IPS DF 4.7 (cell line): ENCODE measurements at regions not wholly inside any gene's neighbourhood (a gene's known extent, or its start where the extent isn't known, plus 50 kb on each side); places are given as distances from the start of the nearest gene placed in this dataset.
A peak's percentile ranks its signal among the peaks of the same experiment; 100 is the strongest.

Source experiments
- DNase-seq: peaks from one replicate; pipeline ENCODE4 v3.0.0-alpha.2; 2013; ENCODE audit warnings: low spot score; ENCODE audit errors: extremely low read depth

DNA sequence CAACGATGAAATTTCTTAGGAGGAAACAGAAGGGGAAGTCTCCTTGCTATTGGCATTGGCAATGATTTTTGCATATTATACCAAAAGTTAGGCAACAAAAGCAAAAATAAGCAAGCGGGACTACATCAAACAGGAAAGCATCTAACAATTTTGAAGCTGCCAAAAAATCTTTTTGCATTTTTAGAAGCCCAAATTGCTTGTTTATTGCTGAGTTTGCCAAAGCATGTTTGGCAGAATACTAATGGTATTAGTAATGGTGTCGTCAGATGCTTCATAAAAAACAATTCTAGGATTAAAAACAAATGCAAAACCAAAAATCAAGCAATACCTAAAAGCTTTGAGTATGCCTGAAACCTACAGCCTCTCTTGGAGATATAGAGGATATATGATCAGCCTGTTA lies 80.0 kb downstream of the GALR1 start:
- DNase-seq, result no peak

- no peak for DNase-seq
These were observed 85.2 kb downstream of the GALR1 start for GRCh38 chr18:77334876-77335275.

GRCh38 chr18:77337604-77338003 lies 88.0 kb downstream of the GALR1 start:
- DNase-seq, result no peak

GRCh38 chr18:77339093-77339492 lies 89.4 kb downstream of the GALR1 start:
- no peak for DNase-seq

DNA sequence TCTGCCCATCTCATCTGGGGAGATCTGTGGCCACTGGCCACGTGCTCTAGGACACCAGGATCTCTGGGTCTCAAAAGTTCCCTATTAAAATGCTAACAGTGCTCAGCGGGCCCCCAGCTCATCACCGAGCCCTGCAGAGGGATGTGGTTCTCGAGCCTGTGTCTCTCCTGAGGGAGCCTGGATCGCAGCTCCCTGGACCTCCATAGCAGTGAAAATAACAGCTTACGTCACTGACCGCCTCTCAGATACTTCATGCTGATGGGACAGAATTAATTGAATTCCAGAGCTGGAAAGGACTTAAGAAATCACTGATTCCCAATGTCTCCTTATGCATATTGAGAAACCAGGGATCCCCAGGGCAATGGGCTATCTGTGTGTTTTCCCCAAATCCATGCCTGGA lies 90.0 kb downstream of the GALR1 start:
- no peak for DNase-seq

DNA sequence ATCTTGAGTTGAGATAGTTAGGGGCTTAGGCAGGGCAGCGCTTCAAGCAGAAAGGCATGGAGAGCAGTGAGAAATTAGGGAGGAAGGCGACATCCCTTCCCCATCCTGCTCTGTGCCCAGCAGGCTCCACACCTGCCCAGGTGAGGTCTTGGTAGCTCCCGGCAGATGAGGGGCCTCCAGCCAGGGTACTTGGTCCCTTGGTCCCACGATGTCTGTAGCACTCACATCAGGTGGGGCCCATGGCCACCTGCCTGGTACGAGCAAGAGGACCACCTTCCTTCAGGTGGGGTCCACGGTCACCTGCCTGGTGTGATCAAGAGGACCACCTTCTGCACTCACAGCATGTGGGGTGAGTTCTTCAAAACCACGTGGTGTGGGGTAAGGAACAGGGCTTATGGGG lies 91.2 kb downstream of the GALR1 start:
- DNase-seq, result no peak

- DNase-seq, result no peak
These were observed 92.1 kb downstream of the GALR1 start for GRCh38 chr18:77341527-77342325.

DNA sequence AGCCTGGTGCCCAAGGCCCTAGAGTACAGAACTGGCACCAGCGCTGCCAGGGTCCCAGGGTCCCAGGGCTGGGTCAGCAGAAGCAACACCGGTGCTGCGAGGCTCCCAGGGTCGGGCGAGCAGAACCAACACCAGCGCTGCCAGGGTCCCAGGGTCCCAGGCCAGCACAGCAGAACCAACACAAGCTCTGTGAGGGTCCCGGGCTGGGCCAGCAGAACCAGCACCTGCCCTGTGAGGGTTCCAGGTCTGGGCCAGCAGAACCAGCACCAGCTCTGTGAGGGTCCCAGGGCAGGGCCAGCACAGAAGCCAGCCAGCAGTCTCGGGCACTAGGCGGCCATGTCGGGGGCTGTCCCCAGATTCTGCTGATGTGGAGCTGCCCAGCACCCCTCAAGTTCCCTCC lies 93.1 kb downstream of the GALR1 start:
- no peak for DNase-seq

GRCh38 chr18:77343846-77344510 lies 94.3 kb downstream of the GALR1 start:
- DNase-seq, result no peak

DNA sequence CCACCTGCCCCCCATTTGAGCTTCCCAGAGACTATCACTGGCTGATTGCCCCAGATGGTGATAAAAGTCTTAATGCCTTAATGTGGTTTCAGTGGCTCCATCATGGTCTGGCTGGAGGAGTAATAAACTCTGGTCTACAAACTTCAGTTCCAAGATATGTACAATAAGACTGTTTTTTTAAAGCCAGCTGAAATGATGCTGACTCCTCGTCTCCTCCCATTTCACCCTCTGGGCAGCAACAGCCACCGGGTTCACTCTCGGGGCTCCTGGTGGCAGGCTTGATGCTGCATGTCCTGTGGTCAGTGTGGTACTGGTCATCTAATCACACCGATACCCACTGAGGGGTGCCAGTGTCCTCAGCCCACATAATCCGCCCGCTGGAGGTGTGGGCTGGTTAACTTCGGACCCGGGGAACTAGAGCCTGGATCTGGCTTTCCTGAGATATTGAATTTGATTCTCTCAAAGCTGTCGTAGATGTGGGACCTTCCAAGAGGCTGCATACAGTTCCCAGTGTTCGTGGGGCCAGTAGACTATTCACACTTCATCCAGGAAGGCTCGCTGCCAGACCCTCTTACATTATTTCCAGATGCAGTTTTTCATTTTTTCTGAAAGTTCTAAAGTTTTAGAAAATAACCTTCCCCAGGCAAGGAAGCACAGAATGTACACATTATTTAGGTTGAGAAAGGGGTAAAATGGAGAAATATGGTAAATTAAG lies 95.3 kb downstream of the GALR1 start:
- DNase-seq, result no peak

GRCh38 chr18:77346208-77346810 lies 96.7 kb downstream of the GALR1 start:
- no peak for DNase-seq

- DNase-seq, result peak; percentile 19
These were observed 103.7 kb downstream of the GALR1 start for GRCh38 chr18:77353349-77353748.

GRCh38 chr18:77359561-77360314 lies 110.1 kb downstream of the GALR1 start:
- DNase-seq, result no peak

DNA sequence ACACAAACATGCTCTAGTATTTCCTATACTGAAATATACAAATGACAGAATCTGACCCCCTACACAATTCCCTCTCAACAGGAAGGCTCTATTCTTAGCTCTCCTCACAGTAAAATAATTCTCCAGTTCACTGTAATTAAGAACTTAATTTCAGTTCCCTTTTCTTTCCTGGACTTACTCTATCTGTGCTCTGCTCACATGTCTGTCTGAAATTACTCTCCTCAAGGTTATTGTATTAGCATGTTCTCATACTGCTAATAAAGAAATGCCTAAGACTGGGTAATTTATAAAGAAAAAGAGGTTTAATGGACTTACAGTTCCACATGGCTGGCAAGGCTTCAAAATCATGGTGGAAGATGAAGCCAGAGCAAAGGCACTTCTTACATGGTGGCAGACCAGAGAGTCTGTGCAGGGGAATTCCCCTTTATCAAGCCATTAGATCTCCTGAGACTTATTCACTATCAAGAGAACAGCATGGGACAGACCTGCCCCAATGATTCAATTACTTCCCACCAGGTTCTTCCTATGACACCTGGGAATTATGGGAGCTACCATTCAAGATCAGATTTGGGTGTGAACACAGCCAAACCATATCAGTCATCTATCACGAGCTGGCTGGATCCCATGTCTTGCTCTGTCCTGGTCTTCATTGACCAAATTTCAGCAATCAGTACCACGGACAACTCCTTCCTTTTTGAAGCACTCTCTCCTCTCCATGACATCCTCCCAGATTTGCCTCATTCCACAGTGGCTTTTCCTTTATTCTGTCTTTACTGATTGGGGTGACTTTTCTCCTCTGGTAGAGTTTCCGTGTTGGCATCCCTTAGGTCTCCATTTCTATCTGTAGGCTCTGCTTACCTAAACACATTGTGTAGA lies 110.9 kb downstream of the GALR1 start:
- peak; percentile 28 for DNase-seq

- no peak for DNase-seq
These were observed 111.7 kb downstream of the GALR1 start for GRCh38 chr18:77361382-77361781.

DNA sequence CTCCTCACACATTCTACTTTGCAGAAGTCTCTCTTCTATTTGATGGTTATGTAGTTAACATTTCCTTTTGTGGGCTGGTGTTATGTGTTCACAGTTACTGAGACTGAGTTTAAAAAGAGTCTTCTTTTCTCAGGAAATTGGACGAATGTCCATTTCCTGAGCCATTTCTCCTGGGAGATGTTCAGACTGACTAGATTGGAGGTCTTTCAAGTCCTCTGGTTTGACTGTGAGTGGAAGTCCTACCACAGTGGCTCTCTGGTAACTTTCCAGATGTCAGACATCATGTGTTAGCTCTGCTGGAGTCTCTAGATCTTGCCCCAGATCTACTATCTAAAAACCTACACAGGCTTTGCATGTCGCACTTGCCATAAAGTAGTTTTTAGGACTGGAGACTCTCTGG lies 116.0 kb downstream of the GALR1 start:
- no peak for DNase-seq

DNA sequence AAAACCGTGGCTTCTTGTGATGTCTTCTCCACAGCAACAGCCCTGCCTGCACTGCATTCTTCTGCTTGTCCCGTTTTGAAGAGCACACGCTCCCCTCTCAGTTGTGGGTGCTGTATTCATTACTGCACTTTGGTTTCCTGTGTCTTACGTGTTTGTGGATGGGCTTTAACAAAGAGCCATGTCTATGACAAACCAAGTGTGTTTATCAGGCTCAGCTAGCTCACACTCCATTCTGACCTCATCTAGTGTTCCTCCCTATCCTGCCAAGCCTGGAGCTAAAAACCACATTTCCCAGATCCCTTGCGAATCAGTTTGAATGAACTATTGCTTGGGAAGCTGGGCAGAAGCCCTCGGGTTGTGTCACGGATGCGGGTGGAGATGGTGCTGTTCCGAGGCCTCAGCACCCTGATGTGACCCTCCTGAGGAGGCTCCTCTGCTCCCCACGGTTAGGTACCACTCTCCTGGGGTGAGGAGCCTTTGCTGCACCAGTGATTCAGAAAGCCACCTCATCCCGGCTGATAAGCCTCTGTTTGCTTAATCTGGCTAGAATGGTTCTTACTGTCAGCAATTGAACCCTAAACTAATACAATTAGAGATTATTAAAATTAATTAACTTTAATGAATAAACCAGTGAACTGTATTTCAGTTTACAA lies 116.5 kb downstream of the GALR1 start:
- DNase-seq, result no peak

DNA sequence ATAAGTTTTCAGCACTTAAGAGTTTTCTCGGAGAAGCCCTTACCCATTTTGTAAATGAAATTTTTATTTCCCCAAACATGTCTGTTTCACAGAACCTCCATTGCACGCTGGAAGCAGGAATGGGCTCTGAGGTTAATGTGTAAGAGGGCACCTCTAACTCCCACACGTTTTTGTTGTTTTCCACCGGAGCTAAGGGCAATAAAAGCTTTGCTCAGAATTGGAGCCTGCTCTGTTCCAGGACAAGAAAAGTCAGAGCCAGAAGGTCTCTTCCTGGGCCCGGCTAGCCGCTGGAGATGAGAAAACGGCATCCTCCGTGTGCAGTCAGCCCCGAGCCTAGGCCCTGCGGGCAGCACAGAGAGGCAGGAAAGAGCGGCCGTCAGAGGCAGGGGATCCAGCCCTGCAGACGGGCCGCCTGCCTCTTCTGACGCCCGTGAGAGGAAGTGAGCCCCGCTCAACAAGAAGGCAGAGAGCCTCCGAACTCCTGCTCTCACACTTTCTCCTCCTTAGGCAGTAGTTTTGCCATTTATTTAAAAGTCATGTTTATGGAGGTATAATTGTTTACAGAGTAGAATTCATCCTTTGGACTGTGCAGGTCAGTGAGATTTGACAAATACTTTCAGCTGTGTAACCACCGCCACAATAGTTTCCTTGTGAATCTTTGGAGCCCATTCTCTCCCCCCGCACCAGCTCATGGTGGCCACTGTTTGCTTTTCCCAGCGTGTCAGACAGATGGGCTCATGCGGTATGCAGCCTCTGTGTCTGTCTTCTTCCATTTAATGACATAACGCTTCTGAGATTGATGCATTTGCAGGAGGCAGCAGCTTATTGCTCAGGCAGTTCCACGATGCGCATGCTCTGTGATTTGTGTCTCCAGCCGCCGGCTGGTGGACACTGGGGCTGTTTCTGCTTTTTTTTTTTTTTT lies 117.3 kb downstream of the GALR1 start:
- DNase-seq, result no peak

DNA sequence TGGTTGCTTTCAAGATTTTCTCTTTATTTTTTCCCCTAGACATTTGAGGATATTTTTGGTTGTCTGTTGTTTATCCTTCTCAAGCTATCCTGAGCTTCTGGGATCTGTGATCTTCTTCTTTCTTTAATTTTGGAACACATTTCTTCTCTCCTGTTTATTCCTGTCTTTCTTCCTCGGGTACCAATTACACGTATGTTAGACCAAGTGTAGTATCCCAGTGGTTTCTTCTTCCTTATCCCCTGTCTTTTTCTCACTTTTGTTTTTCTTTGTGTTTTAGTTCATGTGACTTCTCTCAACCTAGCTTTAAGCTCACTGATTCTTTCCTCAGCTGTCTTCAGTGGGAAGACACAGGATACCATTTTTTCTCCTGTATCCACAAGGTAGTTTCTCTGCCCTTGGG lies 120.0 kb downstream of the GALR1 start:
- no peak for DNase-seq
